Tibial artery (tissue), 4 donors: ENCODE measurements at regions not wholly inside any gene's neighbourhood (a gene's known extent, or its start where the extent isn't known, plus 50 kb on each side); places are given as distances from the start of the nearest gene placed in this dataset.
A peak's percentile ranks its signal among the peaks of the same experiment; 100 is the strongest.

Source experiments
- DNase-seq, 2 donors: peaks; one replicate each; pipeline ENCODE4 v3.0.0-alpha.2; 2019
- H3K27ac ChIP-seq, 2 donors: fragments of 200-600 bp; sonication (generic) in 1 of 2; 1 replicate in 1 of 2; 2 replicates in 1 of 2; pipeline ENCODE4 v1.5.1; 2018 to 2019; ENCODE audit warnings: mild to moderate bottlenecking in 1 of 2
- H3K27me3 ChIP-seq, 2 donors: fragments of 200-600 bp; sonication (generic) in 1 of 2; one replicate each; pipeline versions ENCODE4 v1.5.1 to v1.6.0; 2016 to 2019
- H3K36me3 ChIP-seq, 3 donors: fragments of 200-600 bp; sonication (generic) in 2 of 3; one replicate each; pipeline ENCODE4 v1.5.1; 2016 to 2019; ENCODE audit warnings: mild to moderate bottlenecking in 2 of 3
- H3K4me1 ChIP-seq, 4 donors: fragments of 200-600 bp; sonication (generic) in 2 of 4; 1 replicate in 3 of 4; 2 replicates in 1 of 4; pipeline ENCODE4 v1.5.1; 2016 to 2019
- H3K4me3 ChIP-seq, 2 donors: fragments of 200-600 bp; sonication (generic) in 1 of 2; 1 replicate in 1 of 2; 2 replicates in 1 of 2; pipeline ENCODE4 v1.5.1; 2018 to 2019; ENCODE audit warnings: mild to moderate bottlenecking in 2 of 2
- H3K9me3 ChIP-seq, 3 donors: fragments of 200-600 bp; sonication (generic) in 1 of 3; one replicate each; pipeline ENCODE4 v1.5.1; 2016 to 2019
- CTCF ChIP-seq, 2 experiments: fragments of 200-600 bp in 1 of 2; fragments of 450-650 bp in 1 of 2; IDR thresholded peaks; one replicate each; pipeline ENCODE4 v1.5.1; 2017 to 2019; ENCODE audit warnings: antibody characterized with exemption in 2 of 2, mild to moderate bottlenecking in 1 of 2, moderate library complexity in 1 of 2
- intact Hi-C: fragments of 100-400 bp; cut with DNase I; formaldehyde crosslinking; loops from one replicate; pipeline ENCODE4 v1.15.0; 2023; ENCODE audit warnings: low total_unique reads

- no peaks in the 10 kb centered on the region for H3K4me1 ChIP-seq
- peaks cover 0 to 9% (median 9%) of the 10 kb centered on the region in 3 donors for H3K9me3 ChIP-seq
- no peak overlapping the region for H3K27ac ChIP-seq
- no peaks in the 10 kb centered on the region for H3K36me3 ChIP-seq
- H3K4me3 ChIP-seq = no peak overlapping the region
- intact Hi-C loops = loop anchor here (5.0 kb wide), 1 partner anchor 61 kb away; no protein-coding TSS in a partner anchor
- no peak for DNase-seq
- H3K27me3 ChIP-seq = peaks cover 0 to 5% of the 10 kb centered on the region in 2 donors
- TF ChIP-seq CTCF (IDR thresholded peaks at IDR 0.05) = no peak
Observed at GRCh38 chr3:194045919-194046318, 90.0 kb upstream of the HES1 start.

- Histone ChIP-seq H3K27ac (no peak overlapping the region), H3K9me3 (peaks cover 3 to 15% (median 15%) of the 10 kb centered on the region in 3 donors), H3K27me3 (peaks cover 0 to 2% of the 10 kb centered on the region in 2 donors), H3K36me3 (no peaks in the 10 kb centered on the region), H3K4me1 (no peaks in the 10 kb centered on the region), H3K4me3 (no peak overlapping the region)
- intact Hi-C loops = loop anchor here (5.0 kb wide), 1 partner anchor 61 kb away; no protein-coding TSS in a partner anchor
- DNase-seq = no peak
- TF ChIP-seq CTCF (IDR thresholded peaks at IDR 0.05) = no peak
Observed at GRCh38 chr3:194046531-194046930, 89.4 kb upstream of the HES1 start.

- Histone ChIP-seq H3K4me1 (no peaks in the 10 kb centered on the region), H3K27ac (no peak overlapping the region), H3K4me3 (no peak overlapping the region), H3K36me3 (no peaks in the 10 kb centered on the region), H3K27me3 (no peaks in the 10 kb centered on the region), H3K9me3 (peaks cover 3 to 20% (median 19%) of the 10 kb centered on the region in 3 donors)
- peak in 1 of 2 donors; percentile 41 for DNase-seq
- TF ChIP-seq CTCF (IDR thresholded peaks at IDR 0.05) = no peak
- intact Hi-C loops = loop anchor here (5.0 kb wide), 1 partner anchor 60 kb away; no protein-coding TSS in a partner anchor
Observed at GRCh38 chr3:194046995-194047645, 88.8 kb upstream of the HES1 start.

- Histone ChIP-seq H3K27ac (no peak overlapping the region), H3K4me1 (no peaks in the 10 kb centered on the region), H3K27me3 (no peaks in the 10 kb centered on the region), H3K4me3 (no peak overlapping the region), H3K9me3 (peaks cover 3 to 20% (median 19%) of the 10 kb centered on the region in 3 donors), H3K36me3 (no peaks in the 10 kb centered on the region)
- TF ChIP-seq CTCF (IDR thresholded peaks at IDR 0.05) = no peak
- intact Hi-C loops = loop anchor here (5.0 kb wide), 1 partner anchor 58 kb away; no protein-coding TSS in a partner anchor
- no peak for DNase-seq
Observed at GRCh38 chr3:194049394-194049793, 86.6 kb upstream of the HES1 start.

GRCh38 chr3:194050782-194051320 is 85.1 kb upstream of the HES1 start:
- intact Hi-C loops = no loop called here
- H3K36me3 ChIP-seq = no peaks in the 10 kb centered on the region
- peaks cover 3 to 20% (median 19%) of the 10 kb centered on the region in 3 donors for H3K9me3 ChIP-seq
- TF ChIP-seq CTCF (IDR thresholded peaks at IDR 0.05) = no peak
- H3K27ac ChIP-seq = no peak overlapping the region
- DNase-seq = no peak
- H3K4me1 ChIP-seq = no peaks in the 10 kb centered on the region
- H3K4me3 ChIP-seq = no peak overlapping the region
- peaks cover 0 to 3% of the 10 kb centered on the region in 2 donors for H3K27me3 ChIP-seq
